ENCODE measurements at regions not wholly inside any gene's neighbourhood (a gene's known extent, or its start where the extent isn't known, plus 50 kb on each side); places are given as distances from the start of the nearest gene placed in this dataset.

- POLR2A ChIA-PET, result no interaction called here
- intact Hi-C loops (cut with micrococcal nuclease; ENCODE audit: unreplicated experiment), result no loop called here
- in situ Hi-C loops (cut with HindIII; ENCODE audit: extremely low pct_ligation_motif_present, low pct_unique_long_range_greater_than_20kb), result no loop called here
Observed at GRCh38 chr15:88740356-88740755, 62.9 kb upstream of the ACAN start.

More at GRCh38 chr15:88740356-88740755, 62.9 kb upstream of the ACAN start:
- FAIRE-seq (no peak), DNase-seq (ENCODE audit: low spot score) (no peak), ATAC-seq (no peak)
- H2AFZ ChIP-seq (ENCODE audit: low read length), result no peak overlapping the region
- no peaks in the 10 kb centered on the region for H4K20me1 ChIP-seq (ENCODE audit: insufficient read depth, low read length)
- no peak overlapping the region for H3K4me3 ChIP-seq (replicated peaks in 1 of 3; ENCODE audit: insufficient read depth in 1 of 3, low read depth in 2 of 3, low read length in 3 of 3)
- H3K27me3 ChIP-seq (ENCODE audit: control insufficient read depth in 1 of 2, insufficient read depth in 2 of 2, low read length in 2 of 2), result peaks cover 0 to 29% of the 10 kb centered on the region in 2 experiments; a peak in 2 of 5 replicates
- CTCF ChIA-PET (ENCODE audit: low intra/inter-chr PET ratio, low total read pairs), result no interaction called here
- TF ChIP-seq ZNF317 (CRISPR knock-in tag; IDR thresholded peaks at IDR 0.05), result no peak
- no peak for TF ChIP-seq HMG20B (CRISPR knock-in tag; conservative IDR thresholded peaks at IDR 0.05)
- no peak for TF ChIP-seq ELK4 (CRISPR knock-in tag; IDR thresholded peaks at IDR 0.05; ENCODE audit: borderline replicate concordance)
- no peak for TF ChIP-seq CCAR2 (optimal IDR thresholded peaks at IDR 0.05; ENCODE audit: low read depth, low read length)
- TF ChIP-seq CBFB (CRISPR knock-in tag; IDR thresholded peaks at IDR 0.05), result no peak
- TF ChIP-seq ZNF703 (CRISPR knock-in tag; IDR thresholded peaks at IDR 0.05; ENCODE audit: borderline replicate concordance), result no peak
- TF ChIP-seq ZNF615 (CRISPR knock-in tag; IDR thresholded peaks at IDR 0.05; ENCODE audit: borderline replicate concordance), result no peak
- no peak for TF ChIP-seq ZNF260 (CRISPR knock-in tag; IDR thresholded peaks at IDR 0.05; ENCODE audit: borderline replicate concordance, low read depth)
- TF ChIP-seq KDM4B (CRISPR knock-in tag; IDR thresholded peaks at IDR 0.05), result no peak
- TF ChIP-seq DMTF1 (CRISPR knock-in tag; IDR thresholded peaks at IDR 0.05), result no peak
- TF ChIP-seq, protein P1, sequence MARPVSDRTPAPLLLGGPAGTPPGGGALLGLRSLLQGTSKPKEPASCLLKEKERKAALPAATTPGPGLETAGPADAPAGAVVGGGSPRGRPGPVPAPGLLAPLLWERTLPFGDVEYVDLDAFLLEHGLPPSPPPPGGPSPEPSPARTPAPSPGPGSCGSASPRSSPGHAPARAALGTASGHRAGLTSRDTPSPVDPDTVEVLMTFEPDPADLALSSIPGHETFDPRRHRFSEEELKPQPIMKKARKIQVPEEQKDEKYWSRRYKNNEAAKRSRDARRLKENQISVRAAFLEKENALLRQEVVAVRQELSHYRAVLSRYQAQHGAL (CRISPR knock-in tag; IDR thresholded peaks at IDR 0.05; ENCODE audit: not compliant biosample characterization), result no peak
- no peak for TF ChIP-seq HNRNPL (IDR thresholded peaks at IDR 0.05; ENCODE audit: low read depth, low read length)
- TF ChIP-seq ZBTB44 (CRISPR knock-in tag; IDR thresholded peaks at IDR 0.05), result no peak
- TF ChIP-seq, protein P2, sequence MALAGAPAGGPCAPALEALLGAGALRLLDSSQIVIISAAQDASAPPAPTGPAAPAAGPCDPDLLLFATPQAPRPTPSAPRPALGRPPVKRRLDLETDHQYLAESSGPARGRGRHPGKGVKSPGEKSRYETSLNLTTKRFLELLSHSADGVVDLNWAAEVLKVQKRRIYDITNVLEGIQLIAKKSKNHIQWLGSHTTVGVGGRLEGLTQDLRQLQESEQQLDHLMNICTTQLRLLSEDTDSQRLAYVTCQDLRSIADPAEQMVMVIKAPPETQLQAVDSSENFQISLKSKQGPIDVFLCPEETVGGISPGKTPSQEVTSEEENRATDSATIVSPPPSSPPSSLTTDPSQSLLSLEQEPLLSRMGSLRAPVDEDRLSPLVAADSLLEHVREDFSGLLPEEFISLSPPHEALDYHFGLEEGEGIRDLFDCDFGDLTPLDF (CRISPR knock-in tag; IDR thresholded peaks at IDR 0.05), result no peak
- H3K36me3 ChIP-seq (replicated peaks in 1 of 2; ENCODE audit: control insufficient read depth in 1 of 2, insufficient read depth in 2 of 2, low read length in 2 of 2), result no peaks in the 10 kb centered on the region
- H3K4me2 ChIP-seq (ENCODE audit: low read depth, low read length), result no peak overlapping the region
- no peaks in the 10 kb centered on the region for H3K4me1 ChIP-seq (ENCODE audit: insufficient read depth, low read length)
- WGBS (ENCODE audit: low lambda C conversion rate), result 31% methylated on average over 3 of the region's 3 CpGs
- BruUV-seq (replicated peaks), result no TSS peak
- no peaks in the 10 kb centered on the region for H3K79me2 ChIP-seq (ENCODE audit: insufficient read depth, low read length)
- no peaks in the 10 kb centered on the region for H3K9me3 ChIP-seq (ENCODE audit: low read length)
- H3K27ac ChIP-seq (ENCODE audit: extremely low read length, insufficient read depth, low read length), result no peak overlapping the region
- no peak overlapping the region for H3K9ac ChIP-seq (ENCODE audit: insufficient read depth, low read depth, low read length)
